IMR-90 (cell line): ENCODE measurements at regions not wholly inside any gene's neighbourhood (a gene's known extent, or its start where the extent isn't known, plus 50 kb on each side); places are given as distances from the start of the nearest gene placed in this dataset.

Experiments used
- ATAC-seq: fragments of 200-7000 bp; cut with Tn5 transposase; 2 replicates; pipeline ENCODE4 v1.9.1; 2020; ENCODE audit warnings: low read depth, mild to moderate bottlenecking, moderate library complexity
- BruUV-seq: library from RNA; stranded (reverse); fragments of 400-500 nt; replicated peaks from 2 replicates; lab custom pipeline; 2021; lab: Mats Ljungman, UMichigan
- CTCF ChIA-PET: fragments of 300-600 bp; formaldehyde crosslinking; extraction: SDS; loops from one replicate; lab custom pipeline; 2021; ENCODE audit warnings: antibody characterized with exemption; lab: Yijun Ruan, JAX
- POLR2A ChIA-PET: fragments of 300-600 bp; sonication (Branson Sonifier 250); formaldehyde crosslinking; loops from one replicate; lab custom pipeline; 2022; ENCODE audit warnings: antibody characterized with exemption; ENCODE audit not compliant: unreplicated experiment; lab: Charles Lee
- DNase-seq: peaks from one replicate; pipeline ENCODE4 v3.0.0; 2013
- H2AFZ ChIP-seq: replicated peaks from 2 replicates; pipeline ENCODE3; 2013; ENCODE audit warnings: low read length, mild to moderate bottlenecking; ENCODE audit not compliant: poor library complexity
- H2AK5ac ChIP-seq: 2 replicates; pipeline ENCODE4 v1.6.1; 2013; ENCODE audit warnings: low read depth, low read length, inconsistent platforms
- H2AK9ac ChIP-seq: replicated peaks from 2 replicates; pipeline ENCODE3; 2013; ENCODE audit warnings: mild to moderate bottlenecking, low read depth, low read length, moderate library complexity; ENCODE audit not compliant: poor library complexity
- H2BK120ac ChIP-seq: 2 replicates; pipeline ENCODE4 v1.6.1; 2013; ENCODE audit warnings: low read depth, low read length, inconsistent platforms
- H2BK15ac ChIP-seq: 3 replicates; pipeline ENCODE4 v1.6.1; 2013; ENCODE audit warnings: low read depth, low read length, inconsistent platforms
- H2BK20ac ChIP-seq: 2 replicates; pipeline ENCODE4 v1.6.1; 2013; ENCODE audit warnings: low read depth, mild to moderate bottlenecking, inconsistent platforms, low read length, moderate library complexity
- H2BK5ac ChIP-seq: 2 replicates; pipeline ENCODE4 v1.6.1; 2013; ENCODE audit warnings: mild to moderate bottlenecking, low read depth, low read length, inconsistent platforms; ENCODE audit not compliant: poor library complexity, severe bottlenecking
- H3K14ac ChIP-seq: replicated peaks from 2 replicates; pipeline ENCODE4 v1.6.1; 2013; ENCODE audit warnings: low read depth, low read length, inconsistent platforms
- H3K18ac ChIP-seq: 2 replicates; pipeline ENCODE4 v1.6.1; 2013; ENCODE audit warnings: low read depth, low read length, control low read depth
- H3K23ac ChIP-seq: 2 replicates; pipeline ENCODE4 v1.6.1; 2013; ENCODE audit warnings: low read depth, low read length, inconsistent platforms
- H3K27ac ChIP-seq: 2 replicates; pipeline ENCODE4 v1.5.1; 2013; ENCODE audit warnings: mild to moderate bottlenecking, control low read depth, low read length; ENCODE audit not compliant: insufficient read depth
- H3K27me3 ChIP-seq: 2 replicates; pipeline ENCODE4 v1.6.1; 2013; ENCODE audit warnings: low read length; ENCODE audit not compliant: control insufficient read depth, insufficient read depth
- H3K36me3 ChIP-seq: 2 replicates; pipeline ENCODE4 v1.6.1; 2013; ENCODE audit warnings: low read length, mixed read lengths; ENCODE audit not compliant: control insufficient read depth, insufficient read depth
- H3K4ac ChIP-seq: 2 replicates; pipeline ENCODE4 v1.6.1; 2013; ENCODE audit warnings: low read depth, low read length, inconsistent platforms
- H3K4me1 ChIP-seq: 2 replicates; pipeline ENCODE4 v1.6.1; 2013; ENCODE audit warnings: low read length, mixed read lengths; ENCODE audit not compliant: control insufficient read depth, insufficient read depth
- H3K4me2 ChIP-seq: 2 replicates; pipeline ENCODE4 v1.6.1; 2013; ENCODE audit warnings: low read depth, mild to moderate bottlenecking, control low read depth, low read length, moderate library complexity
- H3K4me3 ChIP-seq: 2 replicates; pipeline ENCODE4 v1.5.1; 2013; ENCODE audit warnings: low read depth, mild to moderate bottlenecking, control low read depth, low read length, moderate library complexity; ENCODE audit not compliant: insufficient read depth
- H3K56ac ChIP-seq: 2 replicates; pipeline ENCODE4 v1.6.1; 2013; ENCODE audit warnings: low read length, inconsistent platforms; ENCODE audit not compliant: insufficient read depth; ENCODE audit errors: extremely low read depth
- H3K79me1 ChIP-seq, 2 experiments: 2 replicates each; pipeline ENCODE4 v1.6.1; 2013; ENCODE audit warnings: low read length in 2 of 2, inconsistent platforms in 1 of 2, low read depth in 1 of 2
- H3K9ac ChIP-seq: 2 replicates; pipeline ENCODE4 v1.6.1; 2013; ENCODE audit warnings: low read depth, low read length, control low read depth
- H3K9me1 ChIP-seq: 2 replicates; pipeline ENCODE4 v1.6.1; 2013; ENCODE audit warnings: low read length, inconsistent platforms; ENCODE audit not compliant: insufficient read depth
- H3K9me3 ChIP-seq: 2 replicates; pipeline ENCODE4 v1.6.1; 2013; ENCODE audit warnings: low read length; ENCODE audit not compliant: control insufficient read depth, insufficient read depth
- H4K20me1 ChIP-seq: 2 replicates; pipeline ENCODE4 v1.6.1; 2013; ENCODE audit warnings: low read length, inconsistent platforms; ENCODE audit not compliant: insufficient read depth
- H4K5ac ChIP-seq: 2 replicates; pipeline ENCODE4 v1.6.1; 2013; ENCODE audit warnings: mild to moderate bottlenecking, low read depth, low read length, control low read depth
- H4K8ac ChIP-seq, 2 experiments: 2 replicates each; pipeline ENCODE4 v1.6.1; 2013; ENCODE audit warnings: low read depth in 2 of 2, low read length in 2 of 2, control low read depth in 1 of 2, inconsistent platforms in 1 of 2
- H4K91ac ChIP-seq: 2 replicates; pipeline ENCODE4 v1.6.1; 2013; ENCODE audit warnings: low read depth, low read length, inconsistent platforms; ENCODE audit not compliant: insufficient read depth
- FOS ChIP-seq: fragments of 150-350 bp; IDR thresholded peaks from 2 replicates; pipeline ENCODE4 v1.6.1; 2016; ENCODE audit warnings: low read depth, low read length
- POLR2A ChIP-seq: IDR thresholded peaks from 2 replicates; pipeline ENCODE4 v1.6.1; 2012; ENCODE audit warnings: mild to moderate bottlenecking, low read depth, low read length
- WGBS, 2 experiments: methylation state at CpG; one replicate each; pipeline versions ENCODE4 v1.1.5 to v1.1.7; 2013; ENCODE audit warnings: missing lambda C conversion rate in 2 of 2; ENCODE audit not compliant: insufficient read length in 1 of 2; ENCODE audit errors: extremely low coverage in 2 of 2; 5-methylcytosine and 5-hydroxymethylcytosine counted together
- dilution Hi-C: fragments of 300-500 bp; cut with HindIII; formaldehyde crosslinking; loops from one replicate; pipeline ENCODE4 v1.14.3; 2018; ENCODE audit warnings: low sequenced_read_pairs; ENCODE audit not compliant: unreplicated experiment
- in situ Hi-C: fragments of 300-500 bp; cut with MboI; formaldehyde crosslinking; loops from 3 replicates; pipeline ENCODE4 v1.14.3; 2019; ENCODE audit warnings: low sequenced_read_pairs, inconsistent platforms, mixed read lengths
- intact Hi-C: fragments of 100-400 bp; cut with micrococcal nuclease; formaldehyde crosslinking; loops from 2 replicates; pipeline ENCODE4 v1.10.0; 2022
- TF ChIP-seq, protein P1 (sequence below): fragments of 150-350 bp; IDR thresholded peaks from 2 replicates; pipeline ENCODE4 v1.6.1; 2016; ENCODE audit warnings: low read depth, mild to moderate bottlenecking, low read length, moderate library complexity, borderline replicate concordance

DNA sequence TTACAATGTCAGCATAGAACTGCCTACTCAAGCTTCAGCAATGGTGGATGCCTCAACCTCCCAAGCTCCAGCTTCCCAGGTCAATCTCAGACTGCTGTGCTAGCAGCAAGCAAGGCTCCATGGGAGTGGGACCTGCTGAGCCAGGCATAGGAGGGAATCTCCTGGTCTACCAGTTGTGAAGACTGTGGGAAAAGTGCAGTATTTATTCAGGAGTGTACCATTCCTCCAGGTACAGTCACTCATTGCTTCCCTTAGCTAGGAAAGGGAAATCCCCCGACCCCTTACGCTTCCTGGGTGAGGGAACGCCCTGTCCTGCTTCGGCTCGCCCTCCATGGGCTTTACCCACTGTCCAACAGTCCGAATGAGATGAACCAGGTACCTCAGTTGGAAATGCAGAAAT, 130.3 kb downstream of the ADCYAP1 start:
- intact Hi-C loops = no loop called here
- CTCF ChIA-PET = no interaction called here

More for the DNA sequence above, 130.3 kb downstream of the ADCYAP1 start:
- no TSS peak for BruUV-seq
- Histone ChIP-seq H3K4me1 (no peaks in the 10 kb centered on the region), H2BK15ac (no peak overlapping the region), H3K4ac (no peak overlapping the region), H2AK9ac (no peak overlapping the region), H2AK5ac (no peak overlapping the region), H3K27ac (no peak overlapping the region), H4K5ac (no peak overlapping the region), H4K91ac (no peak overlapping the region), H2BK5ac (no peak overlapping the region), H3K14ac (no peak overlapping the region), H3K9ac (no peak overlapping the region), H3K79me1 (no peaks in the 10 kb centered on the region), H2BK120ac (no peak overlapping the region), H4K20me1 (no peaks in the 10 kb centered on the region), H3K56ac (no peak overlapping the region), H3K4me3 (no peak overlapping the region), H3K9me1 (no peaks in the 10 kb centered on the region), H3K36me3 (no peaks in the 10 kb centered on the region), H2AFZ (no peak overlapping the region), H3K4me2 (no peak overlapping the region), H4K8ac (no peak overlapping the region), H3K23ac (no peak overlapping the region), H3K18ac (no peak overlapping the region), H2BK20ac (no peak overlapping the region), H3K27me3 (no peaks in the 10 kb centered on the region), H3K9me3 (peaks cover 11% of the 10 kb centered on the region; the same call in 1 of the 2 replicates)
- ATAC-seq = no peak
- DNase-seq = no peak
- WGBS, 2 experiments = no CpG with 5 or more reads among the region's 6 CpGs
- POLR2A ChIA-PET = no interaction called here
- in situ Hi-C loops (no loop called here), dilution Hi-C loops (no loop called here)
- TF ChIP-seq FOS (no peak), POLR2A (no peak)
- TF ChIP-seq, protein P1, sequence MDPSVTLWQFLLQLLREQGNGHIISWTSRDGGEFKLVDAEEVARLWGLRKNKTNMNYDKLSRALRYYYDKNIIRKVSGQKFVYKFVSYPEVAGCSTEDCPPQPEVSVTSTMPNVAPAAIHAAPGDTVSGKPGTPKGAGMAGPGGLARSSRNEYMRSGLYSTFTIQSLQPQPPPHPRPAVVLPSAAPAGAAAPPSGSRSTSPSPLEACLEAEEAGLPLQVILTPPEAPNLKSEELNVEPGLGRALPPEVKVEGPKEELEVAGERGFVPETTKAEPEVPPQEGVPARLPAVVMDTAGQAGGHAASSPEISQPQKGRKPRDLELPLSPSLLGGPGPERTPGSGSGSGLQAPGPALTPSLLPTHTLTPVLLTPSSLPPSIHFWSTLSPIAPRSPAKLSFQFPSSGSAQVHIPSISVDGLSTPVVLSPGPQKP = no peak
